ENCODE measurements at regions not wholly inside any gene's neighbourhood (a gene's known extent, or its start where the extent isn't known, plus 50 kb on each side); places are given as distances from the start of the nearest gene placed in this dataset.

- no peak for ATAC-seq (ENCODE audit: low read depth)
- no peak overlapping the region for H2AK5ac ChIP-seq (ENCODE audit: low read depth, low read length)
- no peak overlapping the region for H2BK120ac ChIP-seq (ENCODE audit: low read depth, low read length)
- H3K9me3 ChIP-seq (ENCODE audit: control insufficient read depth, insufficient read depth, low read length): no peaks in the 10 kb centered on the region
- H2BK20ac ChIP-seq (ENCODE audit: low read depth, low read length): no peak overlapping the region
- H3K9me1 ChIP-seq (ENCODE audit: insufficient read depth, low read length): no peaks in the 10 kb centered on the region
- no peak for TF ChIP-seq RFX5 (IDR thresholded peaks at IDR 0.05; ENCODE audit: low read depth, low read length)
- TF ChIP-seq CTCF (conservative IDR thresholded peaks at IDR 0.05; ENCODE audit: low read depth, low read length): no peak
- TF ChIP-seq CHD1 (IDR thresholded peaks at IDR 0.05; ENCODE audit: low read depth, low read length): no peak
- TF ChIP-seq CEBPB (IDR thresholded peaks at IDR 0.05; ENCODE audit: low read depth, low read length): no peak
- no peak for TF ChIP-seq MAZ (IDR thresholded peaks at IDR 0.05; ENCODE audit: borderline replicate concordance, low read depth, low read length)
- no peak for TF ChIP-seq BHLHE40 (IDR thresholded peaks at IDR 0.05; ENCODE audit: low read depth, low read length)
- TF ChIP-seq FOS (IDR thresholded peaks at IDR 0.05; ENCODE audit: low read depth, low read length): no peak
- no peak for TF ChIP-seq NFE2L2 (IDR thresholded peaks at IDR 0.05; ENCODE audit: low read depth, low read length)
- TF ChIP-seq USF2 (IDR thresholded peaks at IDR 0.05; ENCODE audit: low read depth, low read length): no peak
- TF ChIP-seq POLR2A (IDR thresholded peaks at IDR 0.05; ENCODE audit: low read depth, low read length): no peak
- no peak overlapping the region for H3K18ac ChIP-seq (ENCODE audit: low read depth, low read length)
- ChIA-PET POLR2A (ENCODE audit: unreplicated experiment) (no interaction called here), CTCF (interaction anchor here (0.6 kb wide), 1 partner anchor 158 kb away, joined by 3 read pairs; no protein-coding TSS in a partner anchor)
- no peaks in the 10 kb centered on the region for H3K79me1 ChIP-seq (ENCODE audit: low read depth in 1 of 2, low read length in 2 of 2)
- H3K36me3 ChIP-seq (ENCODE audit: control insufficient read depth, insufficient read depth, low read length): no peaks in the 10 kb centered on the region
- H2AK9ac ChIP-seq (replicated peaks; ENCODE audit: low read depth, low read length, poor library complexity): no peak overlapping the region
- H4K8ac ChIP-seq (ENCODE audit: low read depth in 2 of 2, low read length in 2 of 2): no peak overlapping the region
- no peak for DNase-seq
- dilution Hi-C loops (cut with HindIII; ENCODE audit: low sequenced_read_pairs, unreplicated experiment): no loop called here
- no peak overlapping the region for H3K14ac ChIP-seq (replicated peaks; ENCODE audit: low read depth, low read length)
- H3K23ac ChIP-seq (ENCODE audit: low read depth, low read length): no peak overlapping the region
- in situ Hi-C loops (cut with MboI; ENCODE audit: low sequenced_read_pairs): no loop called here
- H4K5ac ChIP-seq (ENCODE audit: low read depth, low read length): no peak overlapping the region
- no peaks in the 10 kb centered on the region for H3K4me1 ChIP-seq (ENCODE audit: control insufficient read depth, insufficient read depth, low read length)
- intact Hi-C loops (cut with micrococcal nuclease): no loop called here
- H3K4ac ChIP-seq (ENCODE audit: low read depth, low read length): no peak overlapping the region
- H3K4me2 ChIP-seq (ENCODE audit: low read depth, low read length): no peak overlapping the region
- no peak overlapping the region for H3K9ac ChIP-seq (ENCODE audit: low read depth, low read length)
- H3K27ac ChIP-seq (ENCODE audit: insufficient read depth, low read length): no peak overlapping the region
- no peak overlapping the region for H2AFZ ChIP-seq (replicated peaks; ENCODE audit: low read length, poor library complexity)
- H4K20me1 ChIP-seq (ENCODE audit: insufficient read depth, low read length): no peaks in the 10 kb centered on the region
- H2BK15ac ChIP-seq (ENCODE audit: low read depth, low read length): no peak overlapping the region
- no peak overlapping the region for H3K56ac ChIP-seq (ENCODE audit: extremely low read depth, insufficient read depth, low read length)
- no TSS peak for BruUV-seq (replicated peaks)
- no peak overlapping the region for H2BK5ac ChIP-seq (ENCODE audit: low read depth, low read length, poor library complexity, severe bottlenecking)
- H3K27me3 ChIP-seq (ENCODE audit: control insufficient read depth, insufficient read depth, low read length): peaks cover 9% of the 10 kb centered on the region; the same call in 1 of the 2 replicates
- no peak overlapping the region for H3K4me3 ChIP-seq (ENCODE audit: insufficient read depth, low read depth, low read length)
- no peak overlapping the region for H4K91ac ChIP-seq (ENCODE audit: insufficient read depth, low read depth, low read length)
- 77% methylated on average over 6 of the region's 13 CpGs; no CpG with 5 or more reads in 1 of the 2 experiments for WGBS, 2 experiments (ENCODE audit: extremely low coverage in 2 of 2, insufficient read length in 1 of 2)
Measured at GRCh38 chr16:73356401-73357079, 308.6 kb upstream of the ZFHX3 start.
